ENCODE measurements at regions not wholly inside any gene's neighbourhood (a gene's known extent, or its start where the extent isn't known, plus 50 kb on each side); places are given as distances from the start of the nearest gene placed in this dataset.
A peak's percentile ranks its signal among the peaks of the same experiment; 100 is the strongest.
"Not testable (repeated sequence)": the region's sequence is repeated elsewhere in the genome, so short reads cannot be mapped to it uniquely, and the experiment has no call there.

GRCh38 chr3:139261754-139262586 is 81.8 kb upstream of the MRPS22 start:
- ATAC-seq (no peak), DNase-seq (ENCODE audit: low spot score) (no peak)
- Mint-ChIP-seq H3K4me3 (no peak overlapping the region), H3K27me3 (peaks cover 16 to 21% of the 10 kb centered on the region in 2 donors), H3K4me1 (ENCODE audit: low read depth in 2 of 2) (no peaks in the 10 kb centered on the region), H3K36me3 (no peaks in the 10 kb centered on the region), H3K9me3 (no peaks in the 10 kb centered on the region), H3K27ac (no peak overlapping the region)

DNA sequence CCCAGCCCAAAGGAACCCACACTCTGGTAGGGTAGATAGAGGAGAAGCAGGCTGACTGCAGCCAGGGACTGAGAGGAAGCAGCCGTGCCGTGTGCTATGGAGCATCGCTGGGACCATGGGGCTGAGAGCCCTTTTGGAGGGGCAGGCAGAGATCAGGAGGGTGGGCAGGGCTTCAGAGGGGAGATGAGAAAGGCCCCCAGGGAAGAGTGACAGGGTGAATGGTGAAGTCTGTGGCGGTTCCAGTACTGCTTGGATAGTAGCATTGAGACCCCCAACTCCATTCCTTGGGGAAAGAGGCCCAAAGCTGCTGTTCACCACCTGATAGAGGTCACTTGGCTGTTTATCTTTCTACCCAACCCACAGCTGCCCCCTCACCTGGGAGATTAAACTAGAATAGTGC is 80.0 kb upstream of the MRPS22 start:
- Mint-ChIP-seq H3K36me3 (no peaks in the 10 kb centered on the region), H3K27ac (no peak overlapping the region), H3K9me3 (no peaks in the 10 kb centered on the region), H3K4me3 (no peak overlapping the region), H3K27me3 (peaks cover 8 to 10% of the 10 kb centered on the region in 2 donors), H3K4me1 (ENCODE audit: low read depth in 2 of 2) (no peaks in the 10 kb centered on the region)
- ATAC-seq (no peak), DNase-seq (ENCODE audit: low spot score) (no peak)

- no peak for ATAC-seq
Observed at GRCh38 chr3:139264375-139264774, 79.4 kb upstream of the MRPS22 start.

GRCh38 chr3:139265131-139266016 is 78.4 kb upstream of the MRPS22 start:
- H3K4me3 Mint-ChIP-seq: no peak overlapping the region
- peaks cover 0 to 3% of the 10 kb centered on the region in 2 donors for H3K27me3 Mint-ChIP-seq
- ATAC-seq (no peak), DNase-seq (ENCODE audit: low spot score) (no peak)
- H3K36me3 Mint-ChIP-seq: no peaks in the 10 kb centered on the region
- no peaks in the 10 kb centered on the region for H3K9me3 Mint-ChIP-seq
- H3K27ac Mint-ChIP-seq: no peak overlapping the region
- H3K4me1 Mint-ChIP-seq (ENCODE audit: low read depth in 2 of 2): no peaks in the 10 kb centered on the region

More at GRCh38 chr3:139264375-139264774, 79.4 kb upstream of the MRPS22 start:
- Mint-ChIP-seq H3K4me3 (no peak overlapping the region), H3K9me3 (no peaks in the 10 kb centered on the region), H3K27me3 (peaks cover 5 to 9% of the 10 kb centered on the region in 2 donors), H3K36me3 (no peaks in the 10 kb centered on the region), H3K27ac (no peak overlapping the region), H3K4me1 (ENCODE audit: low read depth in 2 of 2) (no peaks in the 10 kb centered on the region)
- no peak for DNase-seq (ENCODE audit: low spot score)

- ATAC-seq (peak in 1 of 2 donors; percentile 46), DNase-seq (ENCODE audit: low spot score) (no peak)
- Mint-ChIP-seq H3K4me1 (ENCODE audit: low read depth in 2 of 2) (no peaks in the 10 kb centered on the region), H3K27ac (no peak overlapping the region), H3K4me3 (no peak overlapping the region), H3K36me3 (no peaks in the 10 kb centered on the region), H3K9me3 (no peaks in the 10 kb centered on the region), H3K27me3 (peaks cover 0 to 4% of the 10 kb centered on the region in 2 donors)
Observed at GRCh38 chr3:139267300-139268246, 76.2 kb upstream of the MRPS22 start.

DNA sequence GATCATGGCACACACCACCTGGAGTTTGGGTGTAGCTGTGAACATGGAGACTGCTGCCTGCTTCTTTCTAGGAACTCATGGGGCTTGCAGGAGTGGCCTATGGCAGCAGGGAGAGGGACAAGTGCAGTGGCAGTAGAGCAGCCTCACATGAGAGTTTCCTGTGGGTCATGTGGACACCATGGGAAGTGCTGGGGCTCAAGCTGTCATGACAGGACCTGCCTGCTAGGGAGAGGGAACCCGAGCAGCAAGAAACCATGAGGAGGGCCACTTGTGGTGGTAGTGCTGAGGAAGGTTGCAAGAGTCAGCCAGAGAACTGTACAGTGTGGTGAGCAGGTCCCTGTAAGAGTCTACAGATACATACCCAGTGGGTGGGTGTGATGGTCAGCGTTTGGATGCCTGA is 73.8 kb upstream of the MRPS22 start:
- Mint-ChIP-seq H3K36me3 (no peaks in the 10 kb centered on the region), H3K4me3 (no peak overlapping the region), H3K27me3 (peaks cover 0 to 9% of the 10 kb centered on the region in 2 donors), H3K9me3 (no peaks in the 10 kb centered on the region), H3K27ac (no peak overlapping the region), H3K4me1 (ENCODE audit: low read depth in 2 of 2) (no peaks in the 10 kb centered on the region)
- ATAC-seq (no peak), DNase-seq (ENCODE audit: low spot score) (no peak)

- not testable (repeated sequence) for DNase-seq (ENCODE audit: low spot score); H3K27ac Mint-ChIP-seq; H3K27me3 Mint-ChIP-seq; H3K4me3 Mint-ChIP-seq; H3K4me1 Mint-ChIP-seq (ENCODE audit: low read depth in 2 of 2); H3K9me3 Mint-ChIP-seq; ATAC-seq; H3K36me3 Mint-ChIP-seq
Observed at GRCh38 chr3:139270652-139271051, 73.2 kb upstream of the MRPS22 start.

DNA sequence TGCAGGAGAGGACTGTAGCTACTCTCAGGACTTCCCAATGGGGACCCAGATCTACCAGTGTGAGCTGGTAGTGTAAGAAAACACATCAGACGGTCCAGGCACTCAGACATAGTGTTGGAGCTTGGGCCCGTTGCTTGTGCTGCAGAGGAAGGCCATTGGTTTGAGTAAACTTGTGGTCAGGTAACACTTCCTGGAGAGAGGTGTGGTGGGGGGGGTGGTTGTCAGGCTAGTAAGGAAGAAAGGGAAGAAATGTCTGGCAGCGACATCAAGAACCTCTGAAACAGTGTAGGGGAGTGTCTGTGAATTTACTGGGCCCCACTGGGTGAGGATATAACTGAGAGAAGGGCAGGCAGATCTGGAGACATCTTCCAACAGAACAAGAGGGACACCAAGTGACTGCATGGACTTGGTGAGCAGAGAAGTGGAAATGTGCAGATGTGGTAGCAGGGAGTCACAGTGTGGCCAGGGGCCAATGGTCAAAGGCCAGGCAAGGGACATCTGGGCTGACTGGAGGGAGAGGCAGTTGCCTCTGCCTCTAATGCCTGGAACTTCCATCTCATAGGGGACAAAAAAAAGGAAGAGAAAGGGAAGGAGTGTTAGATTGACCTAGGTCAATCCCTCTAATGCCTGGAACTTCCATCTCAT is 63.7 kb upstream of the MRPS22 start:
- no peak overlapping the region for H3K27ac Mint-ChIP-seq
- DNase-seq (ENCODE audit: low spot score) (no peak), ATAC-seq (no peak)
- H3K4me1 Mint-ChIP-seq (ENCODE audit: low read depth in 2 of 2): no peaks in the 10 kb centered on the region
- H3K36me3 Mint-ChIP-seq: no peaks in the 10 kb centered on the region
- H3K27me3 Mint-ChIP-seq: peaks cover 4 to 16% of the 10 kb centered on the region in 2 donors
- no peak overlapping the region for H3K4me3 Mint-ChIP-seq
- no peaks in the 10 kb centered on the region for H3K9me3 Mint-ChIP-seq

- ATAC-seq: no peak
- no peak overlapping the region for H3K27ac Mint-ChIP-seq
Observed at GRCh38 chr3:139281096-139281495, 62.7 kb upstream of the MRPS22 start.

GRCh38 chr3:139281522-139282196 is 62.2 kb upstream of the MRPS22 start:
- Mint-ChIP-seq H3K27me3 (peaks cover 2 to 6% of the 10 kb centered on the region in 2 donors), H3K36me3 (no peaks in the 10 kb centered on the region), H3K4me1 (ENCODE audit: low read depth in 2 of 2) (no peaks in the 10 kb centered on the region), H3K4me3 (no peak overlapping the region), H3K9me3 (no peaks in the 10 kb centered on the region), H3K27ac (no peak overlapping the region)
- ATAC-seq (no peak), DNase-seq (ENCODE audit: low spot score) (no peak)

More at GRCh38 chr3:139281096-139281495, 62.7 kb upstream of the MRPS22 start:
- Mint-ChIP-seq H3K9me3 (no peaks in the 10 kb centered on the region), H3K4me1 (ENCODE audit: low read depth in 2 of 2) (no peaks in the 10 kb centered on the region), H3K36me3 (no peaks in the 10 kb centered on the region), H3K4me3 (no peak overlapping the region), H3K27me3 (peaks cover 2 to 10% of the 10 kb centered on the region in 2 donors)
- DNase-seq (ENCODE audit: low spot score): no peak

DNA sequence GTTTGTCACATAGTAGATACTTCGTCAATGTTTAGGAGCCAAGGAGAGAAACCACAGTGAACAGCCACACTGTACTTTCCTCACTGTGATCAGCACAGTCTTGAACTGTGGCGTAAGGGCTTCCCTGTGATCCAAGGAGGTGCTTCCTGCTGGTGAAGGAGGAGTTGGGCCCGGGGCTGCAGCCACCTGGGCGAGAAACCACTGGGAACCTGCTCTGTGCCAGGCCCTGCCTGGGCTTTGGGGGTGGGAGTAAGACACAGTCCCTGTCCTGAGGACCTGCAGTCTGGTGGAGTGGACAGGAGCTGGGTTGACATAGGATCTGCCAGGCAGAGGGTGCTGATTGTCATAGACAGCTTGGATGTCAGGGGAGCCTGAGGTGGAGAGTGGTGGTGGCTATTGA is 60.5 kb upstream of the MRPS22 start:
- ATAC-seq: peak in 1 of 2 donors; percentile 12
- no peaks in the 10 kb centered on the region for H3K4me1 Mint-ChIP-seq (ENCODE audit: low read depth in 2 of 2)
- H3K4me3 Mint-ChIP-seq: no peak overlapping the region
- H3K36me3 Mint-ChIP-seq: no peaks in the 10 kb centered on the region
- H3K27ac Mint-ChIP-seq: no peak overlapping the region
- H3K9me3 Mint-ChIP-seq: no peaks in the 10 kb centered on the region
- peaks cover 0 to 2% of the 10 kb centered on the region in 2 donors for H3K27me3 Mint-ChIP-seq
- no peak for DNase-seq (ENCODE audit: low spot score)

- Mint-ChIP-seq H3K4me1 (ENCODE audit: low read depth in 2 of 2) (no peaks in the 10 kb centered on the region), H3K27ac (no peak overlapping the region), H3K27me3 (peaks cover 0 to 2% of the 10 kb centered on the region in 2 donors), H3K36me3 (no peaks in the 10 kb centered on the region), H3K4me3 (no peak overlapping the region), H3K9me3 (no peaks in the 10 kb centered on the region)
- no peak for DNase-seq (ENCODE audit: low spot score)
- no peak for ATAC-seq
Observed at GRCh38 chr3:139284221-139284620, 59.6 kb upstream of the MRPS22 start.
